SU-DHL-6 (cell line): ENCODE measurements at regions not wholly inside any gene's neighbourhood (a gene's known extent, or its start where the extent isn't known, plus 50 kb on each side); places are given as distances from the start of the nearest gene placed in this dataset.

Source experiments
- H2AFZ ChIP-seq: fragments of 200-600 bp; sonication (generic); 2 replicates; pipeline ENCODE4 v1.6.1; 2014; ENCODE audit warnings: low read depth, mild to moderate bottlenecking, moderate library complexity, mixed read lengths, antibody characterized with exemption, low read length; ENCODE audit not compliant: severe bottlenecking
- H3F3A ChIP-seq: fragments of 200-600 bp; shearing (Covaris generic); 2 replicates; pipeline ENCODE4 v1.6.0; 2016; ENCODE audit warnings: antibody characterized with exemption, mild to moderate bottlenecking; ENCODE audit not compliant: insufficient read depth
- H3K27ac ChIP-seq: fragments of 200-600 bp; sonication (generic); 2 replicates; pipeline ENCODE4 v1.5.1; 2016; ENCODE audit warnings: low read depth, mild to moderate bottlenecking, low read length, moderate library complexity, mixed read lengths
- H3K27me3 ChIP-seq: fragments of 200-600 bp; sonication (generic), shearing (Covaris generic); 2 replicates; pipeline ENCODE4 v1.6.0; 2014; ENCODE audit warnings: mild to moderate bottlenecking, low read length
- H3K36me3 ChIP-seq: fragments of 200-600 bp; sonication (generic); 2 replicates; pipeline ENCODE4 v1.6.1; 2014; ENCODE audit warnings: mild to moderate bottlenecking, low read length, mixed read lengths
- H3K4me2 ChIP-seq: fragments of 300-600, 200-600 bp; shearing (Covaris generic), sonication (generic); 2 replicates; pipeline ENCODE4 v1.6.0; 2014; ENCODE audit warnings: low read length, low read depth, mild to moderate bottlenecking; ENCODE audit not compliant: poor library complexity, severe bottlenecking
- H3K4me3 ChIP-seq: fragments of 200-600 bp; sonication (generic); 2 replicates; pipeline ENCODE4 v1.5.1; 2014; ENCODE audit warnings: antibody characterized with exemption, low read length, mild to moderate bottlenecking, mixed read lengths; ENCODE audit not compliant: insufficient read depth, poor library complexity, severe bottlenecking
- H3K79me2 ChIP-seq: fragments of 200-600 bp; sonication (generic); 2 replicates; pipeline ENCODE4 v1.6.1; 2014; ENCODE audit warnings: mild to moderate bottlenecking, low read length, moderate library complexity; ENCODE audit not compliant: insufficient read depth
- H3K9ac ChIP-seq: fragments of 200-600 bp; sonication (generic); 2 replicates; pipeline ENCODE4 v1.7.0; 2014; ENCODE audit warnings: mild to moderate bottlenecking, low read length
- H3K9me2 ChIP-seq: fragments of 200-600 bp; sonication (generic); replicated peaks from 2 replicates; pipeline ENCODE4 v1.6.1; 2014; ENCODE audit warnings: low read length; ENCODE audit not compliant: insufficient read depth
- H3K9me3 ChIP-seq: fragments of 200-600 bp; sonication (generic); 2 replicates; pipeline ENCODE4 v1.6.1; 2014; ENCODE audit warnings: low read length, mixed read lengths; ENCODE audit not compliant: insufficient read depth
- H4K20me1 ChIP-seq: fragments of 200-600 bp; sonication (generic); 2 replicates; pipeline ENCODE4 v1.6.1; 2014; ENCODE audit warnings: low read depth, mild to moderate bottlenecking, antibody characterized with exemption, low read length, moderate library complexity, mixed read lengths
- EZH2phosphoT487 ChIP-seq: fragments of 200-600 bp; sonication (generic), shearing (Covaris generic); conservative IDR thresholded peaks from 2 replicates; pipeline ENCODE4 v1.6.1; 2018; ENCODE audit warnings: mild to moderate bottlenecking, antibody characterized with exemption, low read length, moderate library complexity, mixed read lengths
- TF ChIP-seq, protein P1 (sequence below): fragments of 200-600 bp; sonication (generic); IDR thresholded peaks from one replicate; pipeline ENCODE4 v1.5.1; 2017; ENCODE audit warnings: antibody characterized with exemption, mild to moderate bottlenecking, low read length, moderate library complexity; ENCODE audit not compliant: insufficient read depth, poor library complexity, severe bottlenecking

DNA sequence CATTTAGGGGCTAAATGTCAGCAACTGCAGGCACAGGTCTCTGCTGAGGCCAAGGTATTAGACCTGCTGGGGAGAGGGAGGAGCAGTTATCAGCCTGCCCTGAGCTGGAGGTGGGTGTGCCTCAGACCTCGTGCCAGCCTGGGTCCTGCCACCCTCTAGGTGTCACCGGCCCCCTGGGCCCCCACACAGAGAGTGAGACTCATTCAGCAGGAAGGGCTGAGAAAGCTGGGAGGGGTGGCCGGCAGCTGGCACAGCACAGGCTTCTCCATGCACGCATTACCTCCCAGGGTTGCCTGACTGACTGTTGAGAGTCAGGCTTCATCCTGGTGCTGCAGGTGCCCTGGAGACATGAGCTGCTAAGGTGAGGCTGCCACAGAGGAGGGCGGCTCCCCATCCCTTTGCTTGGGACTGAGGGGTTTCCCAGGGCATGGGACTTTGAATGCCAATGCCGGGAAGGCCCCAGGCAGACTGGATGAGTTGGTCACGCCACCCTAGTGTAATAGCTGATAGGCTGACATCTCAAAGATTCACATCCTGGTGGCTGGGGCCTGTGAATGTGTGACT is 75.3 kb upstream of the C14orf180 start:
- Histone ChIP-seq H3K9me3 (no peaks in the 10 kb centered on the region), H3K9me2 (no peaks in the 10 kb centered on the region), H3K36me3 (no peaks in the 10 kb centered on the region)

DNA sequence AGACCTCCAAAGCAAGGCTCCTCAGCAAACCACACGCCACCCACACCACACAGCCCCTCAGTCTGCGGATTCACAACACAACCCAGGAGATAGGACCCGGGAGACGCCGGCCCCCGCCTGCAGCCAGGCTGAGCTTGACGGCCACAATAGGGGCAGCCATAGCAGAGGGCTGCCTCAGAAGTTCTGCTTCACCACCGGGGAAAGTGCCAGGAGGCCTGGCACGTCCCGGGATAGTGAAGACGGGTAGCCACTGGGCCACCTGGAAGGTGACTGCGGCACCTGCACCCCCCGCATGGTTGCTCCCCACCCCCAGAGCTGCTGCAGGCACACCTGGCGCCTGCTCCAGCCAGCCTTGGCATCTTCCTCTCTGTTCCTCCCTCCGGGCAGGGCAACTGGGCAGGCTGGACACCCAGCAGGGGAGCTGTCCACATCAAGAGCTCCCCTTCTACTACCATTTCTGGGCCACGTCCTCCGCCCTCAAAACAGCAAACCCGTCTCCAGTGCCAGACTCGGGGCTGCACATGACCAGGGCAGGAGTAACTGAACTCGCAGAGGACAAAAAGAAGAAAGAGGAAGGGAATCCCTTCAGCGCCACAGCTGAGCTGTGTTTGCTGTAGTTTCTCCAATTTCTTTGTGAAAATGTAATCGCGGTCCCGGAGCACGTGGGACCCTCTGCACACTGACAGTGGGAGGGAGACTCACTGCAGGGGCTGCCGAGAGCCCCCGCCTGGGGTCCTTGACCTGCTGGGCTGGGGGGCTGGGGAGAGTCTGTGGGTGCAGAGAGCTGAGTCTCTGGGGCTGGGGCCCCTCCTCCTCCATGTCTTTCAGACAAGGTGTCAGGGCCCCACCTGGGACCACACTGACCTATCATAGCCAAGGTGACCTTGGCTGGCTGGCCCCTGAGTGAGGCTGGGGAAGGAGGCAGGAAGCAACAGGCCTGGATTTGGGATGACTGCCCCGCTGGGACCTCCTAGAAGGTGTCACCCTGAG is 74.2 kb upstream of the C14orf180 start:
- H3K9ac ChIP-seq = no peak overlapping the region
- TF ChIP-seq EZH2phosphoT487 = no peak
- TF ChIP-seq, protein P1, sequence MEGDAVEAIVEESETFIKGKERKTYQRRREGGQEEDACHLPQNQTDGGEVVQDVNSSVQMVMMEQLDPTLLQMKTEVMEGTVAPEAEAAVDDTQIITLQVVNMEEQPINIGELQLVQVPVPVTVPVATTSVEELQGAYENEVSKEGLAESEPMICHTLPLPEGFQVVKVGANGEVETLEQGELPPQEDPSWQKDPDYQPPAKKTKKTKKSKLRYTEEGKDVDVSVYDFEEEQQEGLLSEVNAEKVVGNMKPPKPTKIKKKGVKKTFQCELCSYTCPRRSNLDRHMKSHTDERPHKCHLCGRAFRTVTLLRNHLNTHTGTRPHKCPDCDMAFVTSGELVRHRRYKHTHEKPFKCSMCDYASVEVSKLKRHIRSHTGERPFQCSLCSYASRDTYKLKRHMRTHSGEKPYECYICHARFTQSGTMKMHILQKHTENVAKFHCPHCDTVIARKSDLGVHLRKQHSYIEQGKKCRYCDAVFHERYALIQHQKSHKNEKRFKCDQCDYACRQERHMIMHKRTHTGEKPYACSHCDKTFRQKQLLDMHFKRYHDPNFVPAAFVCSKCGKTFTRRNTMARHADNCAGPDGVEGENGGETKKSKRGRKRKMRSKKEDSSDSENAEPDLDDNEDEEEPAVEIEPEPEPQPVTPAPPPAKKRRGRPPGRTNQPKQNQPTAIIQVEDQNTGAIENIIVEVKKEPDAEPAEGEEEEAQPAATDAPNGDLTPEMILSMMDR = no peak

More for the DNA sequence above, 75.3 kb upstream of the C14orf180 start:
- Histone ChIP-seq H2AFZ (no peak overlapping the region), H3F3A (no peaks in the 10 kb centered on the region), H3K79me2 (no peaks in the 10 kb centered on the region), H3K4me2 (no peak overlapping the region), H3K4me3 (no peak overlapping the region), H3K9ac (no peak overlapping the region), H4K20me1 (no peaks in the 10 kb centered on the region), H3K27me3 (no peaks in the 10 kb centered on the region), H3K27ac (no peak overlapping the region)
- no peak for TF ChIP-seq EZH2phosphoT487
- TF ChIP-seq, protein P1 = no peak

DNA sequence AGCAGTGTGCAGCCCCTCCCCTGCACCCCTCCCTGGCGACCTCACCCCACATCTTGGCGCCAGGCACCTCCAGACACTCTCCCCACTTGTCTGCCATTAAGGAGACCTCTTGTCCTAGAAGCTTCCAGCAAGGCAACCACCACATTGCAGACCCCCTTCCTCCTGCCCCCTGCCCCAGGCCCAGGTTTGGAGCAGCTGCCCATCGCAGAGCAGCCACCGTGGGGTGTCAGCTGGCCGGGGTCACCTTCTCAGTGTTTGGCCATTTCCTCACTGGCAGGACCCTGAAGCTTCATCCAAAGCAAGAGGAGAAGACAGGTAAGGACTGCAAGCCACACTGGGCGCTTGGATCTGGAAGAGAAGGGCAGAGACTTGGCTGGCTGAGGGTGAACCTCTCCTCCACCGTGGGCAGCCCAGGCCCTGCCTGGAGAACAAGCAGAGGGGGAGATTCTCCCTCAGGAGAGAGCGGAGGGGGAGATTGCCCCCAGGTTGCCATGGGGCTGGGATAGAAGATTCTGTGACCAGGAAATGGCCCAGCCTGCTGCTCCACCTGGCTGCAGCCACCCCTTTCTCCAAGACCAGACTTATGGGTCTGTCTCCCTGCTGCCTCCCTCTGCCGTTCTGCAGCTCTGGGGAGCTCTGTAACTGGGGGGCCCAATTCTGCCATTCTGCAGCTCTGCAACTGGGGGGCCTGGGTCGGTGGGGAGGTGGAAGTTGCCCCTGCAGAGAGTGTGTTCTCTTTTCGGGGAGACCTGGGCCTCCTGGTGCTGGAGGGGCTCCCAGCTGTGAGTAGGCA is 72.9 kb upstream of the C14orf180 start:
- Histone ChIP-seq H3F3A (no peaks in the 10 kb centered on the region), H3K27me3 (no peaks in the 10 kb centered on the region), H3K4me3 (no peak overlapping the region), H3K9ac (no peak overlapping the region), H3K9me3 (no peaks in the 10 kb centered on the region), H4K20me1 (no peaks in the 10 kb centered on the region), H3K9me2 (no peaks in the 10 kb centered on the region), H3K4me2 (no peak overlapping the region), H3K27ac (no peak overlapping the region), H3K79me2 (no peaks in the 10 kb centered on the region), H3K36me3 (no peaks in the 10 kb centered on the region), H2AFZ (no peak overlapping the region)
- TF ChIP-seq EZH2phosphoT487 = no peak
- TF ChIP-seq, protein P1 = no peak

More for the DNA sequence above, 74.2 kb upstream of the C14orf180 start:
- no peaks in the 10 kb centered on the region for H3K27me3 ChIP-seq
- no peaks in the 10 kb centered on the region for H3K79me2 ChIP-seq
- no peak overlapping the region for H2AFZ ChIP-seq
- no peak overlapping the region for H3K4me2 ChIP-seq
- H3K27ac ChIP-seq = no peak overlapping the region
- no peaks in the 10 kb centered on the region for H4K20me1 ChIP-seq
- H3K9me3 ChIP-seq = no peaks in the 10 kb centered on the region
- no peaks in the 10 kb centered on the region for H3K9me2 ChIP-seq
- H3F3A ChIP-seq = no peaks in the 10 kb centered on the region
- H3K36me3 ChIP-seq = no peaks in the 10 kb centered on the region
- H3K4me3 ChIP-seq = no peak overlapping the region
